ENCODE measurements at regions not wholly inside any gene's neighbourhood (a gene's known extent, or its start where the extent isn't known, plus 50 kb on each side); places are given as distances from the start of the nearest gene placed in this dataset.
"Not testable (repeated sequence)": the region's sequence is repeated elsewhere in the genome, so short reads cannot be mapped to it uniquely, and the experiment has no call there.

- no peak overlapping the region for H3K4me3 ChIP-seq (ENCODE audit: low read depth, low read length)
- no peak for TF ChIP-seq CTCF (IDR thresholded peaks at IDR 0.05; ENCODE audit: insufficient read depth, low read length)
- no peak for DNase-seq (ENCODE audit: low read depth)
Observed at GRCh38 chr4:117014236-117014635, 71.1 kb downstream of the TRAM1L1 start.

GRCh38 chr4:117010671-117011070 lies 74.7 kb downstream of the TRAM1L1 start:
- no peak for DNase-seq (ENCODE audit: low read depth)
- TF ChIP-seq CTCF (IDR thresholded peaks at IDR 0.05; ENCODE audit: insufficient read depth, low read length) = no peak
- no peak overlapping the region for H3K4me3 ChIP-seq (ENCODE audit: low read depth, low read length)

GRCh38 chr4:117001077-117001476 lies 84.3 kb downstream of the TRAM1L1 start:
- no peak for DNase-seq (ENCODE audit: low read depth)
- H3K4me3 ChIP-seq (ENCODE audit: low read depth, low read length) = no peak overlapping the region
- no peak for TF ChIP-seq CTCF (IDR thresholded peaks at IDR 0.05; ENCODE audit: insufficient read depth, low read length)

GRCh38 chr4:116982656-116983055 lies 102.7 kb downstream of the TRAM1L1 start:
- no peak for TF ChIP-seq CTCF (IDR thresholded peaks at IDR 0.05; ENCODE audit: insufficient read depth, low read length)
- no peak overlapping the region for H3K4me3 ChIP-seq (ENCODE audit: low read depth, low read length)
- no peak for DNase-seq (ENCODE audit: low read depth)

- not testable (repeated sequence) for DNase-seq (ENCODE audit: low read depth)
Observed at GRCh38 chr4:116980436-116980835, 104.9 kb downstream of the TRAM1L1 start.

GRCh38 chr4:116959045-116959444 lies 126.3 kb downstream of the TRAM1L1 start:
- DNase-seq (ENCODE audit: low read depth) = no peak
- TF ChIP-seq CTCF (IDR thresholded peaks at IDR 0.05; ENCODE audit: insufficient read depth, low read length) = no peak
- no peak overlapping the region for H3K4me3 ChIP-seq (ENCODE audit: low read depth, low read length)

More at GRCh38 chr4:116980436-116980835, 104.9 kb downstream of the TRAM1L1 start:
- H3K4me3 ChIP-seq (ENCODE audit: low read depth, low read length) = not testable (repeated sequence)

GRCh38 chr4:116953947-116954346 lies 131.4 kb downstream of the TRAM1L1 start:
- no peak for DNase-seq (ENCODE audit: low read depth)
- no peak for TF ChIP-seq CTCF (IDR thresholded peaks at IDR 0.05; ENCODE audit: insufficient read depth, low read length)

More at GRCh38 chr4:116953947-116954346, 131.4 kb downstream of the TRAM1L1 start:
- no peak overlapping the region for H3K4me3 ChIP-seq (ENCODE audit: low read depth, low read length)

All from fibroblast of the aortic adventitia (primary cell).